AG04449 (cell line): ENCODE measurements at regions not wholly inside any gene's neighbourhood (a gene's known extent, or its start where the extent isn't known, plus 50 kb on each side); places are given as distances from the start of the nearest gene placed in this dataset.

Source experiments
- CTCF ChIA-PET: fragments of 350-600 bp; formaldehyde crosslinking; extraction: SDS; loops from one replicate; lab custom pipeline; 2021; ENCODE audit warnings: antibody characterized with exemption; lab: Yijun Ruan, JAX
- POLR2A ChIA-PET: fragments of 400-600, 350-600 bp; formaldehyde crosslinking; extraction: SDS; loops from one replicate; lab custom pipeline; 2020; ENCODE audit warnings: antibody characterized with exemption, inconsistent platforms; lab: Yijun Ruan, JAX
- DNase-seq: peaks from one replicate; pipeline ENCODE4 v3.0.0-alpha.2; 2010; ENCODE audit warnings: low read depth, low spot score
- H3K4me3 ChIP-seq: 2 replicates; pipeline ENCODE4 v1.5.1; 2011; ENCODE audit warnings: low read depth, mild to moderate bottlenecking, control low read depth, low read length
- CTCF ChIP-seq: IDR thresholded peaks from one replicate; pipeline ENCODE4 v1.5.1; 2011; ENCODE audit warnings: mild to moderate bottlenecking, moderate library complexity, low read length, control low read depth, inconsistent platforms; ENCODE audit not compliant: insufficient read depth; ENCODE audit errors: missing control alignments

- no peak overlapping the region for H3K4me3 ChIP-seq
- TF ChIP-seq CTCF = no peak
- POLR2A ChIA-PET = no interaction called here
- CTCF ChIA-PET = interaction anchor here (0.7 kb wide), 1 partner anchor 41 kb away, joined by 3 read pairs; no protein-coding TSS in a partner anchor
- DNase-seq = no peak
Measured at GRCh38 chr16:85457366-85457765, 155.8 kb upstream of the GSE1 start.

GRCh38 chr16:85458968-85459367, 154.2 kb upstream of the GSE1 start:
- no peak for TF ChIP-seq CTCF
- CTCF ChIA-PET = interaction anchor here (1.4 to 1.6 kb wide), 2 partner anchors 38 to 151 kb away, joined by 4 to 7 read pairs; no protein-coding TSS in a partner anchor
- POLR2A ChIA-PET = no interaction called here
- H3K4me3 ChIP-seq = no peak overlapping the region
- DNase-seq = no peak

GRCh38 chr16:85459529-85460251, 153.4 kb upstream of the GSE1 start:
- ChIA-PET CTCF (interaction anchor here (0.6 to 1.6 kb wide), 4 partner anchors 7 to 151 kb away, joined by 3 to 7 read pairs (median 4); no protein-coding TSS in a partner anchor), POLR2A (no interaction called here)
- TF ChIP-seq CTCF = no peak
- H3K4me3 ChIP-seq = no peak overlapping the region
- DNase-seq = no peak

- POLR2A ChIA-PET = no interaction called here
- no peak for TF ChIP-seq CTCF
- no peak overlapping the region for H3K4me3 ChIP-seq
- CTCF ChIA-PET = interaction anchor here (0.6 to 2.4 kb wide), 8 partner anchors 8 to 258 kb away, joined by 3 to 14 read pairs (median 4); no protein-coding TSS in a partner anchor
- DNase-seq = no peak
Measured at GRCh38 chr16:85460252-85461021, 152.7 kb upstream of the GSE1 start.

GRCh38 chr16:85461022-85461813, 151.9 kb upstream of the GSE1 start:
- ChIA-PET POLR2A (no interaction called here), CTCF (interaction anchor here (1.0 to 2.4 kb wide), 11 partner anchors 9 to 257 kb away, joined by 3 to 14 read pairs (median 4); no protein-coding TSS in a partner anchor)
- TF ChIP-seq CTCF = no peak
- DNase-seq = no peak
- no peak overlapping the region for H3K4me3 ChIP-seq
